Activated T-cell treated with anti-CD3 and anti-CD28 coated beads, Interleukin-2, amount 50 U/mL, for 24 hours (primary cell): ENCODE measurements at regions not wholly inside any gene's neighbourhood (a gene's known extent, or its start where the extent isn't known, plus 50 kb on each side); places are given as distances from the start of the nearest gene placed in this dataset.

Experiments used
- DNase-seq: peaks from one replicate; pipeline ENCODE4 v3.0.0-alpha.2; 2020
- H3K27ac Mint-ChIP-seq: 2 replicates; pipeline ENCODE4 v1.8.0; 2020; ENCODE audit warnings: mild to moderate bottlenecking, mixed read lengths
- H3K27me3 Mint-ChIP-seq: 2 replicates; pipeline ENCODE4 v1.8.0; 2020; ENCODE audit warnings: mixed read lengths
- H3K36me3 Mint-ChIP-seq: 2 replicates; pipeline ENCODE4 v1.8.0; 2020; ENCODE audit warnings: low read depth, mixed read lengths
- H3K4me1 Mint-ChIP-seq: 2 replicates; pipeline ENCODE4 v1.8.0; 2020; ENCODE audit warnings: low read depth, mixed read lengths
- H3K4me3 Mint-ChIP-seq: 2 replicates; pipeline ENCODE4 v1.8.0; 2020; ENCODE audit warnings: mild to moderate bottlenecking, moderate library complexity, mixed read lengths
- H3K9me3 Mint-ChIP-seq: 2 replicates; pipeline ENCODE4 v1.8.0; 2020; ENCODE audit warnings: mixed read lengths

DNA sequence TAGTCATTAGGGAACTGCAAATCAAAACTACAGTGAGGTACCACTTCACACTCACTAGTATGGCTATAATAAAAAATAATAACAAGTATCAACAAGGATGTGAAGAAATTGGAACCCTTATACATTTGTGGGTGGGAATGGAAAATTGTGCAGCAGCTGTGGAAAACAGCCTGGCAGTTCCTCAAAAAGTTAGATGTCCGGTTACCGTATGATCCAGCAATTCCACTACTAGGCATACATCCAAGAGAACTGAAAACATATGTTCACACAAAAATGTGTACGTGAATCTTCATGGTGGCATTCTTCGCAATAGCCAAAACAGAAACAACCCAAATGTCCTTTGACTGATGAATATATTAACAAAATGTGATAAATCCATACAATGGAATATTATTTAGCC is 187.9 kb upstream of the LYSMD4 start:
- Mint-ChIP-seq H3K4me3 (no peak overlapping the region), H3K4me1 (peaks cover 5% of the 10 kb centered on the region), H3K27me3 (peaks cover 49% of the 10 kb centered on the region), H3K9me3 (no peaks in the 10 kb centered on the region), H3K36me3 (no peaks in the 10 kb centered on the region), H3K27ac (no peak overlapping the region)
- DNase-seq: no peak

DNA sequence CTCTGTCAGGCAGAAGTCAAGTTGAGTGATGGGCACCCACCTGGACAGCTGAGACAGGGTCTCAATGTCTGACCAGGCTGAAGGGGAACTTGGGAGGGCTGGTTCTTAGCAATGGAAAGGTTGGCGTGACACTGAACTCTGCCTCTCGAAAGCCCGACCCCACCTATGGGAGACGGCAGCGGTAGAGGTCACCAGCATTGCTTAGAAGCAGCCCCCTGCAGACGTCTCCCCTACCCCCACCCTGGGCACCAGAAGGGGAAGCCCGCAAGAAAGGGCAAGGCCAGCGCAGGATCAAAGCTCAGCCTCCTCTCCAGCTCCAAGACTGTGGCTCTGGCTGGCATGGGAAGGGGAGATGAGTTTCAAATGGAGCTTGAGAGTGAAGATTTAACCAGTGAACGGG is 184.8 kb upstream of the LYSMD4 start:
- Mint-ChIP-seq H3K36me3 (no peaks in the 10 kb centered on the region), H3K4me3 (no peak overlapping the region), H3K27ac (no peak overlapping the region), H3K9me3 (no peaks in the 10 kb centered on the region), H3K4me1 (no peaks in the 10 kb centered on the region), H3K27me3 (peaks cover 41% of the 10 kb centered on the region)
- no peak for DNase-seq

DNA sequence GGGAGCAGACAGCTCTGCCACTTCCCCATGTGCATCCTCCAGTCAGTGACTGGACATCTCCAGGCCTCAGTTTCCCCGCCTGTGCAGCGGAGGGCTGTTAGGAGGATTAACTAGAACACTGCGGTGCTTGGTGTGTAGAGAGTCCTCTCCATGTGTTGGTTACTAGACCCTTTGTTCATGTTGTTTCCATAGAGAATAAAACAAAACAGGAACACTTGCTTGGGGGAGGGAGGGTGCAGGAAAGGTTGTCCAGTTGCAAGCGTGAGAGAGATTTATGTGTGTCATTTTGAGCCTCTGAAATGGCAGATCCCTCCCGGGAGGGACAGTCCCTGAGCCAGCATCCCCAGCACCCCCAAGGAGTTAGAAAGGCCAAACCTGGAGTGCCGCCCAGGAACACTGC is 184.0 kb upstream of the LYSMD4 start:
- Mint-ChIP-seq H3K27me3 (peaks cover 41% of the 10 kb centered on the region), H3K27ac (no peak overlapping the region), H3K4me1 (no peaks in the 10 kb centered on the region), H3K36me3 (no peaks in the 10 kb centered on the region), H3K4me3 (no peak overlapping the region), H3K9me3 (no peaks in the 10 kb centered on the region)
- no peak for DNase-seq

DNA sequence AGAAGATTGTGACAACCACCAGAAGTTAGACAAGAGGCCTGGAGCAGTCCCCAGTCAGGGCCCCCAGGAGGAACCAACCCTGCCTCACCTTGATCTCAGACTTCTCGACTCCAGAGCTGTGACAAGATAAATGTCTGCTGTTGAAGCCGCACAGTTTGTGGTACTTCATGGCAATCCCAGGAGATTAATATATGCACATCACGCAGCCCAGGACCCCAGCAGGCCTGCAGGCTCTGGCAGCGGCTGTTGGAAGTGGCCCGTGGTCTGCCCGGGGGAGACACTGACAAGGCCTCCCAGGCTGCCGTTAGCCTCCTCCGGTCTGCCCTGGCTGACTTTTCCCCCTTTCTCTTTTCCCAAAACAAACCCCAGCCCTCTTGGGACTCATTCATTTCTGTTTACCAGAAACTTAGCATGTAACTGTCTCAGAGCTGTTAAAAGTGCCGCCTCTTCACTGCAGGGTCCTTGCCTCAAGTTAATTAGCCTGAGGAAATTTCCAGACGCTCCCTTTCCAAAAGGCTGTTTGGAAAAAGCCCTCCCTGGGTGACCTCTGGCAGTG is 183.5 kb upstream of the LYSMD4 start:
- Mint-ChIP-seq H3K4me3 (no peak overlapping the region), H3K4me1 (no peaks in the 10 kb centered on the region), H3K27me3 (peaks cover 37% of the 10 kb centered on the region), H3K27ac (no peak overlapping the region), H3K9me3 (no peaks in the 10 kb centered on the region), H3K36me3 (no peaks in the 10 kb centered on the region)
- no peak for DNase-seq

DNA sequence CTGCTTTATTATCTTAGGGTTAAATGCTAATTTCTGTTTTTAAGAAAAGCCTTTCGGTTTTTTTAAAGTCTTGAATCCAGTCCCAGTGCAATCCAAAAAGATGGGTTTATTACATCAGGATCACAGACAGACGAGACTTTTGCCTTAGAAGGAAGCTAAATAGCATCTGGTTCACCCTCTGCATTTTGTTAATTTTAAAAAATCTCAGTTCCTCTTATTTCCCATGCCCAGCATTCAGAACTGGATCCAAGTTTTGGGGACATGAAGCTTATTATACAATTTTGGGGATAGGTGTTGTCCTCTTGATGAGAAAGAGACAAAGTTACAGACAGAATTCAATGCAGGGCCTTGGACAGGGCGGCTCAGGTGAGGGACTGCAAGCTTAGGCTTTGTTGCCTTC is 181.5 kb upstream of the LYSMD4 start:
- H3K27me3 Mint-ChIP-seq: peaks cover 24% of the 10 kb centered on the region
- no peaks in the 10 kb centered on the region for H3K36me3 Mint-ChIP-seq
- H3K4me1 Mint-ChIP-seq: no peaks in the 10 kb centered on the region
- H3K9me3 Mint-ChIP-seq: no peaks in the 10 kb centered on the region
- no peak overlapping the region for H3K27ac Mint-ChIP-seq
- no peak overlapping the region for H3K4me3 Mint-ChIP-seq
- no peak for DNase-seq

DNA sequence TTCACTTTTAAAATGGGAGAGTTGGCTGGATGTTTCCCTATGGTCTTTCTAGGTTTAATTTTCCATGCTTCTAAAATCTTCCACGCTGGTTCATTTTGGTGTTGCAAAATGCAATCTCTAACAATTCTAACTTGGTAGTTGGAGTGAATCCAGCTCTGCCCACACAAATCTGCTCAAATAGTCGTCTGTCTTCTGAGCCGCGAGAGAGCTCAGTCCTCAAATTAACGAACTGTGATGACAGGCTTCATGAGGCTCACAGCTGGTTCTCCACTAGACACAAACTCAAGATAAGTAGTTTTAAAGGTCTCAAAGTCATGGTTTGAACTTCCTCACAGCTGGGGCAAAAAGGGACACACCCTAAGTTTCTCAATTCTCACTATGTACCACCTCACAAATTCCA is 178.6 kb upstream of the LYSMD4 start:
- Mint-ChIP-seq H3K27ac (no peak overlapping the region), H3K4me3 (no peak overlapping the region), H3K4me1 (no peaks in the 10 kb centered on the region), H3K36me3 (no peaks in the 10 kb centered on the region), H3K9me3 (peaks cover 2% of the 10 kb centered on the region), H3K27me3 (peaks cover 4% of the 10 kb centered on the region)
- no peak for DNase-seq

DNA sequence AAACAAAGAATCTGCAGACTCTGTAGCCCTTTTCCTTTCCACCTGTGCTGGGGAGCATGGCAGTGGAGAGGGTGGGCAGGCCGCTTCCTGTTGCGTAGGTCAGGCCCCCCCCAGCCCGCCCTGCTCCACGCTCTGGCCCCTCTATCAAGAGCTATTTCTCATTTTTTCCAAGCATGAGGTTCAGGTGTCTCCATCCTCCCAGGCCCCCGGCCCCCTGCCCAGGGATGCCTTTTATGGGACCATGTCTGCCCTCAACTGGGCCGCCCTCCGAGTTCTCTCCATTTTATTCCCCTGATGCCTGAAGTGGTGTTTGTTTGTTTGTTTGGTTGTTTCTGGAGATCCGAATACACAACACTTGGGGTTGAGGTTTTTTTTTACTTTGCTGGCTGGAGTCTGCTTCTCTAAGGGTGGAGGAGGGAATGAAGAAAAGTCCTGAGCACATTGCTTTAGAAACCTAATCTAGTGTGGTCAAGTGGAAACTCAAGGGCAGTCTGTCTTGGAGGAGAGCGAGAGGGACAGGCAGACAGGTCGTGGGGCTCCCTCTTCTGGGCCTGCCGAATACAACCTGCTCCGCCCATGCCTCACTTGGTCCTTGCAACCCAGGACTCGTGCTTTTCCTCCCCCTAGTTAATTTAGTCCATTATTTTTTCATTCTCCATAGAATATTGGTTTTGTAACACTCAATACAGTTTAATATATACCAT is 176.5 kb upstream of the LYSMD4 start:
- no peak overlapping the region for H3K27ac Mint-ChIP-seq
- H3K4me3 Mint-ChIP-seq: no peak overlapping the region
- H3K9me3 Mint-ChIP-seq: peaks cover 2% of the 10 kb centered on the region
- H3K4me1 Mint-ChIP-seq: no peaks in the 10 kb centered on the region
- no peaks in the 10 kb centered on the region for H3K36me3 Mint-ChIP-seq
- no peaks in the 10 kb centered on the region for H3K27me3 Mint-ChIP-seq
- DNase-seq: no peak

DNA sequence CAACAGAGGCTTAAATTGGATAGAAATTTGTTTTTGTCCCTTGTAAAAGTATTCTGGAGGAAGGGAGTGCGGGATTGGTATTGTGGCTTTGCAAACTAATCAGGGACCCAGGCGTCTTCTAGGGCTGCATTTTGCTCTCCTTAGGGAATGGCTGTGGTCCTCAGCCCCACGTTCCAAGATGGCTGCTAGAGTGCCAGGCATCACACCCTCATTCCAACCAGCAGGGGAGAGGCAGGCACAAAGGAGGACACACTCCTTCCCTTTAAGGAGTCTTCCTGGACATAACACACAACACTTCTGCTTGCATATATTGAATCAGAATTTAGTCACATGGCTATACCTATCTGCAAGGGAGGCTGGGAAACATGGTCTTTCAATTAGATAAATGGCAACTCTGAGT is 174.5 kb upstream of the LYSMD4 start:
- H3K9me3 Mint-ChIP-seq: peaks cover 2% of the 10 kb centered on the region

DNA sequence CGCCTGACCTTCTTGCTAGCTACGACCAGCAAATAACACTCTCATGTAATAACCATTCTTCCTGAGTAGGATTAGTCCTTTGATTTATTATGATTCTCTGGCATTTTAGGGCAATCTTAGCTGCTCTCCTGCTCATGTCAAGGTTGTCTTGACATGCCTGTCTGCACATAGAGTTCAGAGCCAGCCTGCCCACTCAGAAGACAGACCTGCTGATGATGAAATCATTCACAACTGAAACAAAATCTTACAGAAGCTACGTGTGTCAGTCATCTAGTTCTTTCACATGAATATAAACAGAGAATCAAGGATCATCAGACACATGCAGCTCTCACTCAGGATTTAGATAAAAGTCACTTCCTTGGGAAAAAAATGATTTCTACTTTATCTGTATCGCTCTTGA is 173.6 kb upstream of the LYSMD4 start:
- H3K4me3 Mint-ChIP-seq: no peak overlapping the region
- peaks cover 2% of the 10 kb centered on the region for H3K9me3 Mint-ChIP-seq
- no peaks in the 10 kb centered on the region for H3K4me1 Mint-ChIP-seq
- DNase-seq: no peak
- H3K36me3 Mint-ChIP-seq: no peaks in the 10 kb centered on the region
- H3K27me3 Mint-ChIP-seq: no peaks in the 10 kb centered on the region
- H3K27ac Mint-ChIP-seq: no peak overlapping the region

More for the DNA sequence above, 174.5 kb upstream of the LYSMD4 start:
- no peak for DNase-seq
- H3K36me3 Mint-ChIP-seq: no peaks in the 10 kb centered on the region
- H3K27ac Mint-ChIP-seq: no peak overlapping the region
- H3K4me1 Mint-ChIP-seq: no peaks in the 10 kb centered on the region
- no peaks in the 10 kb centered on the region for H3K27me3 Mint-ChIP-seq
- H3K4me3 Mint-ChIP-seq: no peak overlapping the region

DNA sequence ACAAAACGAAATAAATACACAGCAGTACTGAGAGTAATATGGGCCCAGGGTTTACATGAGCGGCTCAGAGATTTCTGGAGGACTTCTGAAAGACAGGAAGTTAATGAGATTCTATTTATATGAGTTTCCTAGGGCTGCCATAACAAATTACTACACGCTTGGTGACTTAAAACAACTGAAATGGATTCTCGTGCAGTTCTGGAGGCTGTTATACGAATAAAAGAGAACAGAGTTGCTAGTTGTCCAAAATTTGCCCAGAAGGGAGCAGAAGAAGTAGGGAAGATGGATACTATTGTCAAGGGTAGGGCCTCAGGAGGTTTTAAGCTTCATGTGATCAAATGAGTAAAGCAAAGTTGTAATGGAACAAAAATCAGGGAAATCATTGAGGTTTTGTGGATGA is 173.1 kb upstream of the LYSMD4 start:
- H3K9me3 Mint-ChIP-seq: peaks cover 2% of the 10 kb centered on the region
- no peak overlapping the region for H3K27ac Mint-ChIP-seq
- no peaks in the 10 kb centered on the region for H3K36me3 Mint-ChIP-seq
- H3K4me1 Mint-ChIP-seq: no peaks in the 10 kb centered on the region
- no peak overlapping the region for H3K4me3 Mint-ChIP-seq
- H3K27me3 Mint-ChIP-seq: no peaks in the 10 kb centered on the region
- no peak for DNase-seq

DNA sequence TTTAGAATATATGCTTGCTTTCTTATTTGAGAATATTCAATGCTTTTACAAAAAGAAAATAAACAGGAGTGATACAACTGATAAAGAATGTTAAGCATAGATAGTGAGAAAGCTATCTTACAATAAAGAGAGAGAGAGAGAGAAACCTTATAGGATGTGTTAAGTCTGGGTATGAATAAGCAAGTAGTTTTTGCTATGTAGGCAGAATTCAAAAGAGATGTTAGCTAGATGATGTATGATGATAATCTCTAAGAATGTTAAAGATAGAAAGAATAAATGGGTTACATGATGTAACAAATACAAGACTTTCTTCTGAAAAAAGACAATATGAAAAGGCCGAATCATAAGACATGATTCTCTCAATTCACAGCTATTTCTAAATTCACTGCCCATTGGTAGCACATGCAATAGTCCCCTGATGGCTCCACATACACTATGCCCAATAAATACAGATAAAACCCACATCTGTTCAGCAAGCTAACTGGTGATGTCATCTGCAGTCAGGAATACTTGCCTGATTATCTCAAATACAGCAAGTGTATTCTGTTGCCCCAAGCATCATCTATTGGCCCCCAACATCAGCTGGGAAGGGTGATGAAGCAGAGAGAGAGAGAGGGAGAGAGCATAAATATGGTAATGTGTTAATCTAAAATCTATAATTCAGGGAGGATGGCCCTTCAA is 169.2 kb upstream of the LYSMD4 start:
- peaks cover 6% of the 10 kb centered on the region for H3K9me3 Mint-ChIP-seq
- H3K4me3 Mint-ChIP-seq: no peak overlapping the region
- DNase-seq: no peak
- no peak overlapping the region for H3K27ac Mint-ChIP-seq
- H3K27me3 Mint-ChIP-seq: no peaks in the 10 kb centered on the region
- H3K4me1 Mint-ChIP-seq: no peaks in the 10 kb centered on the region
- no peaks in the 10 kb centered on the region for H3K36me3 Mint-ChIP-seq

DNA sequence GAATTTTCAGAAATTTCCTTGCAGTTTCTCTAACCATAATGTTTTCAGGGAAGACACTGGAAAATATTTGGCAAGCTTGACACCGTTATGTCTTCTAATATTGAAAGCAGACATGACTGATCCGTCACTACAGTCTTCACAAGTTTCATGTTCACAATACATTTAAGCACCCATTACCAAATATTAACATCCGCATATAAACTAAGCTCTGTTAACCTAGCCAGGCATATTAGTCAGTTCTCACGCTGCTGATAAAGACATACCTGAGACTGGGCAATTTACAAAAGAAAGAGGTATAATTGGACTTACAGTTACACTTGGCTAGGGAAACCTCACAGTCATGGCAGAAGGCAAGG is 162.7 kb upstream of the LYSMD4 start:
- Mint-ChIP-seq H3K27ac (no peak overlapping the region), H3K4me1 (no peaks in the 10 kb centered on the region), H3K36me3 (no peaks in the 10 kb centered on the region), H3K9me3 (peaks cover 6% of the 10 kb centered on the region), H3K27me3 (no peaks in the 10 kb centered on the region), H3K4me3 (no peak overlapping the region)
- DNase-seq: no peak

DNA sequence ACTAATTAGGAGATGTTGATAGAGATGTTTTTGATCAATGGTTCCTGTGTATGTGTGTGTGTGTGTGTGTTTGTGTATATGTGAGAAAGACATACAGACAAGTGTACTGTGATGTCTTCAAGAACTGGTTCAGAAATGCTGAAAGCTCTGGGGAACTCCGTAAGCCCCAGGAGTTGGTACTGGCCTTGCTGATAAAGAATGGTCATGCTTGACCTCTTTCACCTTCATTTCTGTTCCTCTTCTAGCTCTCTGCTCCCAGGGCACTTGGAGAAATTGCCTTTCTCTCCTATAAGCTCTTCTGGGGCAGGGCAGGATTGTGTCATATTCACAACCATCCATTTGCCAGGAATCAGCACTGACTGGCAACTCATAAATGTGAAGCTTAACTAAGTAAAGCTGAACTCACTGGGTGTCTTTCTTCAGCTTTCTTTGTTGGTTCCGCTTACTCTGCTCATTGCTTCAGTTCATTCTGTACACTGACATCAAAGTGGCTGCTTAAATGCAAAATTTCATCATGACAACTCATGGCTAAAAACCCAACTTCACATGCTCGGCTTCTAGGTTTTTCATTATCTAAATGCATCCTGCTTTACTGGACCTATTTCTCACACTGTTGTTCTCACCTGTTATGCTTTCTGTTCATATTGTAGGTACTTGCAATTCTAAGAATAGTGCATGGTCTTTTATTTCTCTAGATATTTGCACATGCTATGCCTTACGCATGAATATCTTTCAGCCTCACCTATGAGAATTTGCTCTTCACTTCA is 162.1 kb upstream of the LYSMD4 start:
- DNase-seq: no peak
- Mint-ChIP-seq H3K27me3 (no peaks in the 10 kb centered on the region), H3K9me3 (peaks cover 6% of the 10 kb centered on the region), H3K4me3 (no peak overlapping the region), H3K4me1 (no peaks in the 10 kb centered on the region), H3K27ac (no peak overlapping the region), H3K36me3 (no peaks in the 10 kb centered on the region)

DNA sequence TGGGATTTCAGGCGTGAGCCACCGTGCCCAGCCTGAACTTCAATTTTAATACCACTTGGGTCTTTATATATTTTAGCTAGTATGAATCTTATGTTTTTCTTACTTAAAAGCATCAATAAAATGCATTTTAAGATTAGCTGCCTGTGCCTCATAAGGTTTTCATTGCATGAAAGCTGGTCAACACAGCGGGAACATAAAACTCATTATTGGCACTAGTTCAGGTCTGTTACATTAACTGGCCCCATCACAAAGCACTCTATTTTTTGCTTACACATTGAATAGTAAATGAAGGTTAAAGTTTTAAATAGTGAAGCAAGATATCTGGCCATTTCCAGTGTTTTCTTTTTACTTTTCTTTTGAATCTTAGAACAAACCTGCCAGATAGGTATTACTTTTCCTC is 145.6 kb upstream of the LYSMD4 start:
- H3K4me1 Mint-ChIP-seq: no peaks in the 10 kb centered on the region
- H3K9me3 Mint-ChIP-seq: peaks cover 3% of the 10 kb centered on the region
- H3K27ac Mint-ChIP-seq: no peak overlapping the region
- no peak overlapping the region for H3K4me3 Mint-ChIP-seq
- peaks cover 30% of the 10 kb centered on the region for H3K36me3 Mint-ChIP-seq
- no peak for DNase-seq
- no peaks in the 10 kb centered on the region for H3K27me3 Mint-ChIP-seq

DNA sequence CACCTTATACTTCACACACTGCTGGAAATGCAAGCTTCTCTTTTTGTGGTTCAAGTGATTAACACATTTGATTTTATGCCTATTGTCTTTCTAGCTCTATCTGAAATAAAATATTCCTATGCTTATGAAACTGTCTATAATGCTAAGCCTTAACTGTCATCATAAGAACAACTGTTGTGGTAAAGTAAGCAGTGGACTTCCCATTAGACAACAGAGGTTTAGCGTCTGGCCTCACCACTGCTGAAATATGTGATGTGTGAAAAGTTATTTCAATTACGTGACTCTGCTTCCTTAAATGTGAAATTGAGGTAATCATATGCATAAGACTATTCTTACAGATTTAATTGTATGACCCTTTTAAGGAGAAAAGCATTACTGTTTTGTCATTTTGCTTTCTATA is 140.2 kb upstream of the LYSMD4 start:
- H3K9me3 Mint-ChIP-seq: no peaks in the 10 kb centered on the region
- no peaks in the 10 kb centered on the region for H3K27me3 Mint-ChIP-seq
- no peaks in the 10 kb centered on the region for H3K36me3 Mint-ChIP-seq
- DNase-seq: no peak
- no peak overlapping the region for H3K4me3 Mint-ChIP-seq
- H3K27ac Mint-ChIP-seq: no peak overlapping the region
- no peaks in the 10 kb centered on the region for H3K4me1 Mint-ChIP-seq
